HG02759 (cell line): ENCODE measurements at regions not wholly inside any gene's neighbourhood (a gene's known extent, or its start where the extent isn't known, plus 50 kb on each side); places are given as distances from the start of the nearest gene placed in this dataset.
"Not testable (repeated sequence)": the region's sequence is repeated elsewhere in the genome, so short reads cannot be mapped to it uniquely, and the experiment has no call there.

ENCODE experiments used
- ATAC-seq: cut with Tn5 transposase; IDR thresholded peaks from one replicate; pipeline ENCODE4 v1.9.1; 2021; ENCODE audit warnings: mild to moderate bottlenecking, moderate library complexity; ENCODE audit not compliant: unreplicated experiment

- ATAC-seq = no peak
These were observed 135.7 kb downstream of the IGF1 start for GRCh38 chr12:102344691-102345090.

DNA sequence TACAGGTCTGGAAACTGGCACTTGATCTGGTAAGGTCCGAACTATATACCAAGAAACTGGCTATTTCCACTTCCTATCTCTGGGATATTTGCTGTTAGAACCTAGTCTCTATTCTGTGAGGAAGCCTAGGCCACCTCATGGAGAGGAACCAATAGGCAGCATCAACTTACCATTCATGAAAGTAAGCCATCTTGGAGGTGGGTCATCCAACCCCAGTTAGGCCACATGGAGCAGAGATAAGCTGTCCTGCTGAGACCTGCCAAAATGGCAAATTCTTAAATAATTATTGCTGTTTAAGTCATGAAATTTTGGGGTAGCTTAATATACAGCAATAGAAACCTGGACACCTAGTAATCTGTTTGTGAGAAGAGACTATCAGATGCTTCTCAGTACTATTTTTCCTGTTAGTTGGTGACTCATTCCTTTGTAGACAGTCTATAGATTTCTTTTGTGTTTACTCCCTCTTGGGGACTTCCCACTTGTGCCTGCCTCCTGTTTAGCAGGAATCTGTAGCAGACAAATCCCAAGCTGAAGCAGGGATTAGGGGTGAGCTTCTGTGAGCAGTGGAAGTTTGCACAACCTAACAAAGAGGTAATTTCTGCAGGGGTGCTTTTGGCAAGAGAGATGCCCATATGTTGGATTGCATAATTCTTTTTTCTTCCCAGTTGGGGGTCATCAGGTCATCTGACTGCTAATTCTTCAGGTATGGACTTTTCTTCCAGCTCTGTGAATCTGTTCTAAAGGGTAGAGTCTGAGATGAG, 136.8 kb downstream of the IGF1 start:
- ATAC-seq = no peak

- no peak for ATAC-seq
These were observed 137.9 kb downstream of the IGF1 start for GRCh38 chr12:102342281-102343006.

DNA sequence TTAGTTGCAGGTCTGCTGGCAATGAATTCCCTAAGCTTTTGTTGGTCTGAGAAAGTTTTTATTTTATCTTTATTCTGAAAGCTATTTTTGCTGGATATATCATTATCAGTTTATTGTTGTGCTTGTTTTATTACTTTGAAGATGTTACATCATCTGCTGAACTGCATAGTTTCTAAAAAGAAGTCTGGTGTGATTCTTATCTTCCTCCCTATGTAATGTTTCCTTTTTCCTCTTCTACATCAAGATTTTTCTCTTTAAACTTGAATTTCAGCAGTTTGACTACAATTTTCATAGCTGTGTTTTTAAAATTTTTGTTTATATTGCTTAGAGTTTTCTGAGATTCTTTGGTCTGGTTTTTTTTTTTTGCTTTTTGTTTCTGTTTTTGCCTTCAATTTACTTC, 137.1 kb upstream of the PMCH start:
- ATAC-seq = no peak

GRCh38 chr12:102331419-102331818, 133.8 kb upstream of the PMCH start:
- no peak for ATAC-seq

- no peak for ATAC-seq
These were observed 132.2 kb upstream of the PMCH start for GRCh38 chr12:102329883-102330282.

GRCh38 chr12:102326982-102327381, 129.3 kb upstream of the PMCH start:
- ATAC-seq = no peak

DNA sequence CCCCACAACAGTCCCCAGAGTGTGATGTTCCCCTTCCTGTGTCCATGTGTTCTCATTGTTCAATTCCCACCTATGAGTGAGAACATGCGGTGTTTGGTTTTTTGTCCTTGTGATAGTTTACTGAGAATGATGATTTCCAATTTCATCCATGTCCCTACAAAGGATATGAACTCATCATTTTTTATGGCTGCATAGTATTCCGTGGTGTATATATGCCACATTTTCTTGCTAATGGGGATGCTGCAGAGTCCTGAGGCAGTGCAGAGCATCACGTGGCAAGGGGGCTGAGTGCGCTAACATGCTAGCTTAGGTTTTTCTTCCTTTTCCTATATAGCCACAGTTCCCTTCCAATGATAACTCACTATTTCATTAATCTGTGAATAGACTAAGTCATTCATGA, 127.5 kb upstream of the PMCH start:
- ATAC-seq = not testable (repeated sequence)

- no peak for ATAC-seq
These were observed 126.2 kb upstream of the PMCH start for GRCh38 chr12:102323799-102324198.

DNA sequence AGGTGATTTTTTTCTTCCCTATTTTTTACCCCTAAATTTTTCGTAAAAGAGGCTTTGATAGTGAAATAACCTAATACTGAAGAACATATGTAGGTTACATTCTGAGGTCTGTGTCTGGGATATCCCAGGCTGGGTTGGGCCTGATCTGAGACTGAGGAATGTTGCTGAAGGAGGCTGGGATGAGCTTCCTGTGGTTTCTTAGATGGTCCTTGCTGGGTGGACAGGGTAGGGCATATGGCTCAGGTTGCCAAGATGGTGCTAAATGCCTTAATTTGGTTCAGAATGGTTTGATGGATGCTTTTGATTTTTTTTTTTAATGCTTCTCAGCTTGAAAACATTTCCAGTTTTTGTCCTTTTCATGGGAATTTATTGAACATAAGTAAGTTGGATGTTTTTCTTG, 124.6 kb upstream of the PMCH start:
- ATAC-seq = no peak

GRCh38 chr12:102321305-102322082, 123.9 kb upstream of the PMCH start:
- no peak for ATAC-seq

DNA sequence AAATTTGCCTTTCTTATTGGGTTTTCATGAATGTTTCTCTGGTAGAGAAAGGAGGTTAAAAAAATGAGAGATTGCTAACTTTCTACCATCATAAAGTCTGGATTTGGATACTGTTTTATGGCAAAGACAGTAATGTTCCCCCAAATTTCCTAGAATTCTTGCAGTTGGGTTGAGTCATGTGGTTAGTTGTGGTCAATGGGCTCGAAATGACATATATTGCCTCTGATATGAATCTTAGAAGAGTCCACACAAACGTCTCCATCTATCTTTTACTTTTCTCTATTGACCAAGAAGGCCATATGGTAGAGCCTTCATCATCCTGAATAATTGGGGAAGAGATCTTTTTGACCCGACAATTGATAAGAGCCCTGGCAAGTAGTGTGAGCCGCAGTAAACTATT, 119.5 kb upstream of the PMCH start:
- ATAC-seq = no peak

- ATAC-seq = no peak
These were observed 119.1 kb upstream of the PMCH start for GRCh38 chr12:102316723-102317122.

GRCh38 chr12:102314821-102315220, 117.2 kb upstream of the PMCH start:
- no peak for ATAC-seq

DNA sequence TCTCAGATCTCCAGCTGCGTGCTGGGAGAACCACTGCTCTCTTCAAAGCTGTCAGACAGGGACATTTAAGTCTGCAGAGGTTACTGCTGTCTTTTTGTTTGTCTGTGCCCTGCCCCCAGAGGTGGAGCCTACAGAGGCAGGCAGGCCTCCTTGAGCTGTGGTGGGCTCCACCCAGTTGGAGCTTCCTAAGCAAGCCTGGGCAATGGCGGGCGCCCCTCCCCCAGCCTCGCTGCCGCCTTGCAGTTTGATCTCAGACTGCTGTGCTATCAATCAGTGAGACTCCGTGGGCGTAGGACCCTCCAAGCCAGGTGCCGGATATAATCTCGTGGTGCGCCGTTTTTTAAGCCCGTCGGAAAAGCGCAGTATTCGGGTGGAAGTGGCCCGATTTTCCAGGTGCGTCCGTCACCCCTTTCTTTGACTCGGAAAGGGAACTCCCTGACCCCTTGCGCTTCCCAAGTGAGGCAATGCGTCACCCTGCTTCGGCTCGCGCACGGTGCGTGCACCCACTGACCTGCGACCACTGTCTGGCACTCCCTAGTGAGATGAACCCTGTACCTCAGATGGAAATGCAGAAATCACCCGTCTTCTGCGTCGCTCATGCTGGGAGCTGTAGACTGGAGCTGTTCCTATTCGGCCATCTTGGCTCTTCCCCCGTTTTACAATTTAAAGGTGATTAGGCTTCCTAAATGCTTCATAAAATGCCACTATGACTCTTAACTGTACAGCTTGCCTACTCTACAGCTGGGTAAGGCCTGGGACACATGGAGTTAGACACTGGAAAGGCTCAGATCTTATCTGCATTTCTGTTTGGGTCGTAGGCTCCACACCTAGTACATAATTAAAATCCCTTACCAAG, 115.7 kb upstream of the PMCH start:
- not testable (repeated sequence) for ATAC-seq

- ATAC-seq = no peak
These were observed 107.9 kb upstream of the PMCH start for GRCh38 chr12:102305486-102305885.

- ATAC-seq = not testable (repeated sequence)
These were observed 107.0 kb upstream of the PMCH start for GRCh38 chr12:102304667-102305066.

DNA sequence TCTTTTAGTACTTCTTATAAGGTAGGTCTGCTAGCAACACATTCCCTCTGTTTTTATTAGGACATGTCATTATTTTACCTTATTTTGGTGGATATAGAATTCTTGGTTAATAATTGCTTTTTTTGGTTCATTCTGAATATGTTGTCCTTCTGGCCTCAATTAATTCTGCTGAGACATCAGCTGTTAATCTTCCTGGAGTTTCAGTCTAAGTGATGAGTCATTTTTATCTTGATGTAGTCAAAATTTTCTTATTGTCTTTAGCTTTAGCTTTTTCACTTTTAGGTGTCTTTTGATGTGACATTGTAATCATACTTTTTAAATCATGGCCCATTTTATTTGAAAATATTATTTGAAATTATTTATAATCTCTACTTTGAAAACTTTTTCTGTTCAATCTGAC, 104.9 kb upstream of the PMCH start:
- ATAC-seq = no peak

DNA sequence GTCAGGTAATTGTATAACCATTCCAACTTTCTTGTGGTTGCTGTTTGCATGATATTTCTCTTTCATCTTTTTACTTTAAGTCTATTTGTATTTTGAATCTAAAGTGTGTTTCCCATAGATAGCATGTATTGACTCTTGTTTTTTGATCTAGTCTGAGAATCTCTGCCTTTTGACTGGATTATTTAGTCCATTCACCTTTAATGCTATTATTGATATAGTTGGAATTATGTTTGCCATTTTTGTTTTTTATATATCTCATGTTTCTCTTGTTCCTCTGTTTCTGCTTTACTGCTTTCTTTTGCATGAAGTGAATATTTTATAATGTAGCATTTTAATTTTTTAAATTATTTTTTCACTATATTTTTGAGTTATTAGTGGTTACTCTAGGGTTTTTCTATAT, 103.9 kb upstream of the PMCH start:
- ATAC-seq = no peak

DNA sequence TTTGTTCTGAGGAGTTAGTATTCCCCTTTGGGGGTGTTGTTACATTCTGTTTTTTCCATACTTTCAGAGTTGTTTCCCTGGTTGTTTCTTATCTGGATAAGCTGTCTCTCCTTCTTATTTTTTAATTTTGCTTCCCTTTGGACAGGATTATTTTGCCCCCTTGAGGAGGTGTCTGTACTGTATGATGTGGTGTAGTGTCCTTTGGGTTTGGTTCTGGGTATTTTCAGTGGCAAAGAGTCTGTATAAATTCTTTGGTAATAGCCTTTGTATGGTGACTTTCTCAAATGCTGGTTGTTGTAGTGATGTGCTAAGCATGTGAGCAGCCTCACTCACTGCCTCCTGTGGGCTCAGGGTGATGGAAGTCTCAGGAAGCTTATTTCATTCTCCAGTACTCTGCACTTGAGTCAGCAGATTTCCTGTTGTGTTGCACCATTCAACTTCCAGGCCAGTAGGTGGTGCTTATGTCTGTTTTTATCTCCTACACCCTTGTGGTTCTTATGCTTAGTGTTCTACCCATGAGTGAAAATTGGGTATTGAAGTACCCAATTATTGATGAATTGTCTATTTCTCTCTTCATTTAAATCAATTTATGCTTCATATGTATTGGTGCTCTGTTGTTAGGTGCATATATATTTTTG, 103.3 kb upstream of the PMCH start:
- peak; percentile 76 for ATAC-seq
